DOHH2 (cell line): ENCODE measurements at regions not wholly inside any gene's neighbourhood (a gene's known extent, or its start where the extent isn't known, plus 50 kb on each side); places are given as distances from the start of the nearest gene placed in this dataset.

ENCODE experiments used
- EZH2phosphoT487 ChIP-seq: fragments of 200-600 bp; sonication (generic); IDR thresholded peaks from 2 replicates; pipeline ENCODE4 v1.6.1; 2017; ENCODE audit warnings: borderline replicate concordance, mild to moderate bottlenecking, antibody characterized with exemption, low read length, moderate library complexity, mixed read lengths
- TF ChIP-seq, protein P1 (sequence below): fragments of 200-600 bp; sonication (generic); IDR thresholded peaks from one replicate; pipeline ENCODE4 v1.5.1; 2014; ENCODE audit warnings: antibody characterized with exemption, mild to moderate bottlenecking, low read depth, low read length; ENCODE audit not compliant: poor library complexity, severe bottlenecking

DNA sequence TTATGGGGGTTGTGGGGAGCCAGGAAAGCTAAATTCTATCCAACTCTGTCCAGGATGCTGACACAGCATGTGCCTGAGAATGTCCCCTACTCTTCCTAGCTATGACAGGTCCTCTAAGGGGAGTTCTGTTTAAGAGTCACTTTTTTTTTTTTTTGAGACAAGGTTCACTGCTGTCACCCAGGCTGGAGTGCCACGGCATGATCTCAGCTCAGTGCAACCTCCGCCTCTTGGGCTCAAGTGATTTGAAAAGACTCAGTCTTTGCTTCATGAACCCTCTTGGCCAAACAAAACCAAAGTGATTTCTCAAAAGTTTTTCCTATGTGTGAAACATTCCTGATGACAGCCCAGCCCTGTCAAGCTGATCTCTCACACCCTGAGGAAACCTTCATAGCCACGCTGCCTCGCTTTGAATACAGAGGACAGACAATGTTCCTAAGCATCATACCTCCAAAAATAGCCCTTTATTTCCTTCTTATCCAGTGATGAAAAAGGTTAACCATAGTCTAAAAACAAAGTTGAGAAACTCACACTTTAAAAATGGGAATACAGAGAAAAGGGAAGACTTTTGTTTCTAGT, 105.5 kb upstream of the PROK2 start:
- TF ChIP-seq, protein P1, sequence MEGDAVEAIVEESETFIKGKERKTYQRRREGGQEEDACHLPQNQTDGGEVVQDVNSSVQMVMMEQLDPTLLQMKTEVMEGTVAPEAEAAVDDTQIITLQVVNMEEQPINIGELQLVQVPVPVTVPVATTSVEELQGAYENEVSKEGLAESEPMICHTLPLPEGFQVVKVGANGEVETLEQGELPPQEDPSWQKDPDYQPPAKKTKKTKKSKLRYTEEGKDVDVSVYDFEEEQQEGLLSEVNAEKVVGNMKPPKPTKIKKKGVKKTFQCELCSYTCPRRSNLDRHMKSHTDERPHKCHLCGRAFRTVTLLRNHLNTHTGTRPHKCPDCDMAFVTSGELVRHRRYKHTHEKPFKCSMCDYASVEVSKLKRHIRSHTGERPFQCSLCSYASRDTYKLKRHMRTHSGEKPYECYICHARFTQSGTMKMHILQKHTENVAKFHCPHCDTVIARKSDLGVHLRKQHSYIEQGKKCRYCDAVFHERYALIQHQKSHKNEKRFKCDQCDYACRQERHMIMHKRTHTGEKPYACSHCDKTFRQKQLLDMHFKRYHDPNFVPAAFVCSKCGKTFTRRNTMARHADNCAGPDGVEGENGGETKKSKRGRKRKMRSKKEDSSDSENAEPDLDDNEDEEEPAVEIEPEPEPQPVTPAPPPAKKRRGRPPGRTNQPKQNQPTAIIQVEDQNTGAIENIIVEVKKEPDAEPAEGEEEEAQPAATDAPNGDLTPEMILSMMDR, result no peak
- TF ChIP-seq EZH2phosphoT487, result no peak
